Dermis blood vessel endothelial cell (primary cell): ENCODE measurements at regions not wholly inside any gene's neighbourhood (a gene's known extent, or its start where the extent isn't known, plus 50 kb on each side); places are given as distances from the start of the nearest gene placed in this dataset.

Experiments used
- DNase-seq: peaks from one replicate; pipeline ENCODE4 v3.0.0; 2010

- no peak for DNase-seq
Observed at GRCh38 chr2:165033402-165033801, 78.1 kb upstream of the SLC38A11 start.

- DNase-seq, result no peak
Observed at GRCh38 chr2:165032559-165032958, 77.2 kb upstream of the SLC38A11 start.

- no peak for DNase-seq
Observed at GRCh38 chr2:165024199-165024598, 68.9 kb upstream of the SLC38A11 start.

- no peak for DNase-seq
Observed at GRCh38 chr2:165022781-165023180, 67.5 kb upstream of the SLC38A11 start.

- DNase-seq, result no peak
Observed at GRCh38 chr2:165017966-165018596, 62.8 kb upstream of the SLC38A11 start.

GRCh38 chr2:165016772-165017411 lies 61.6 kb upstream of the SLC38A11 start:
- DNase-seq, result peak; percentile 50

- peak; percentile 80 for DNase-seq
Observed at GRCh38 chr2:165015052-165015642, 59.8 kb upstream of the SLC38A11 start.

GRCh38 chr2:165013944-165014619 lies 58.8 kb upstream of the SLC38A11 start:
- no peak for DNase-seq

GRCh38 chr2:165011199-165011598 lies 55.9 kb upstream of the SLC38A11 start:
- DNase-seq, result no peak

- no peak for DNase-seq
Observed at GRCh38 chr2:165010556-165010955, 55.2 kb upstream of the SLC38A11 start.

- no peak for DNase-seq
Observed at GRCh38 chr2:165009466-165009865, 54.1 kb upstream of the SLC38A11 start.

GRCh38 chr2:165008730-165009315 lies 53.5 kb upstream of the SLC38A11 start:
- DNase-seq, result no peak

- no peak for DNase-seq
Observed at GRCh38 chr2:165007161-165007744, 51.9 kb upstream of the SLC38A11 start.
